ENCODE measurements at regions not wholly inside any gene's neighbourhood (a gene's known extent, or its start where the extent isn't known, plus 50 kb on each side); places are given as distances from the start of the nearest gene placed in this dataset.
A peak's percentile ranks its signal among the peaks of the same experiment; 100 is the strongest.

DNA sequence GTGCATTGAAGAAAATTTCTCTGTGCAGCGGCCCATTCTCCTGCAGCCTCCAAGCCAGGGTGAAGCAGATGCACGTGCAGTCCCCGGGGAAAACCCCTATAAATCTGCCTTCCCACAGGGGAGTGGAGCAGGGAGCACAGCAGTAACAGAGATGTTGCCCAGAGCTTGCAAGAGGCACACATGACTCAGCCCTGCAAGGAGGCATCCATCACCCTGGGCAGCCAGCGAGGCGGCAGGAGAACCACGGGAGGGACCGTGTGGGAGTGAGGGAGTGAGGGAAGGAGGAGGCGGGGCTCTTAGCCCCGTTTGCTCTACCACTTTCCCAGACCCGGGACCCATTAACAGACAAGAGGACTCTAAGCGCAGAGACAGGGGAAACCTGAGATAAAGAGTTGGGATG lies 96.2 kb upstream of the ARAP3 start:
- peak; percentile 85 for DNase-seq (ENCODE audit: low spot score)

DNA sequence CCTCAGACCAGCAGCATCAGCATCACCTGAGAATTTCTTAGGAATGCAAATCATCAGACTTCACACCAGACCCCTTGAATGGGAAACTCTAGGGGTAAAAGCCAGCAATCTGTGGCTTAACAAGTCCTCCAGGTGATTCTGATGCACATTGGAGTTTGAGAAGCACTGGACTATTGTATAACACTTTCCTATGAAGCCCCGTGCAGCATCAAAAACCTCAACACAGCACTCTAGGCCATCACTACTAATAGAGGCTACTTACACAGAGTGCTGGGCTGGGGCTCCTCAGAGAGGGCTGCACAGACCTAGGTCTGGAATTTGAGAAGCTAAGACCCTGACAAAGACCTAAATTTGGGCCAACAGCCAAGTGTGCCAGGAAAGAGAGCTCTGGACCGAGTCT lies 95.7 kb upstream of the ARAP3 start:
- DNase-seq (ENCODE audit: low spot score), result no peak

DNA sequence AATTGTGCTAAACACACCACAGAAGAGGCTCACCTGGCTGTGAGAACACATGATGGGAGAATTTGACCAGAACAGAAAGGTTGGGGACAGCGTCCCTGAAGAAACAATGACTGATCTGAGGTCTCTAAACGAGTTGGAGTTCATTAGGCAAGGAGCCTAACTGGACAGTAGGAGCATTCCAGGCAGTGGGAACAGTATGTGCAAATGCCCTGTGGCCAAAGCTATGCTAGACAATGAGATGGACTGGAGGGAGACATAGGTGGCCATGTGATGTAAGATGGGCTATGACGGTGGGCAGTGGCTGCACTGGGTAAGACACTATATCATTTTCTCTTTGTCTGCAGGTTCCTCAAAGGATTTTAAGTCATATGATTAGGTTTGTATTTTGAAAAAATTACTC lies 95.1 kb upstream of the ARAP3 start:
- DNase-seq (ENCODE audit: low spot score), result no peak

DNA sequence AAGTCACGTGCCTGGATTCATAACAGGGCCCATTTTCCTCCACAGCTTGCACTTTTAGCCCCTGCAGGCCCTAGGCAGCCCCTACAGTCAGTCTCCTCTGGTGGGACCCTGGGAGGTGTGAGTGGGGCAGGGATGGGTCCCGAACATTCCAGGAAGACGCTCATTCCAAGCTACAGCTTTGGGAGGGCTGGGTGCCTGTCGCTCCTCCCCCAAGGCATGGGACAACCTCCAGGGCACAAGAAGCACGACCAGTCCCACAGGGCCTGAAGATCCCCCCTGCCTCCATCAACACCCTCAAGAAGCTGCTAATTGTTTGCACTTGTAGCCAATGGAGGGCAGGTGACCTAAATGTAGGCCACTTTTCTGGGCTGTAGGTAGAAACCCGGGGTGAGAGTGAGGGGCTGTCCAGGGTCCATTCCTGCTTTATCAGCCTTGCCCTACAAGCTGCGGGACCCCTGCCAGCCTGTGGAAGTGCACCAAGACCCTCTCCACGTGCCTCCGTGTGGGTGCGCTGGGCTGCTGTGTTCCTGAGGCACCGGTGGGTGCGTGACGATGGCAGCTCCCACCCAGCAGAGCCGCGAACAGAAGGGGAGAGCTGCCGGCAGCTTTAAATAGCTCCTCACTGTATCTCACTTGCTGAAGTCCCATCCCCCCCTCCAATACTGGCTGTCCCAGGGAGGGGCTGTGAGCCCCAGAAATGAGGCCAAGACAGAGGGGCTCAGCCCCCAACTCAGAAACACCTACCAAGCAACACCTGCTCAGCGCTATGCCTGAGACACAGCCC lies 91.9 kb upstream of the ARAP3 start:
- no peak for DNase-seq (ENCODE audit: low spot score)

DNA sequence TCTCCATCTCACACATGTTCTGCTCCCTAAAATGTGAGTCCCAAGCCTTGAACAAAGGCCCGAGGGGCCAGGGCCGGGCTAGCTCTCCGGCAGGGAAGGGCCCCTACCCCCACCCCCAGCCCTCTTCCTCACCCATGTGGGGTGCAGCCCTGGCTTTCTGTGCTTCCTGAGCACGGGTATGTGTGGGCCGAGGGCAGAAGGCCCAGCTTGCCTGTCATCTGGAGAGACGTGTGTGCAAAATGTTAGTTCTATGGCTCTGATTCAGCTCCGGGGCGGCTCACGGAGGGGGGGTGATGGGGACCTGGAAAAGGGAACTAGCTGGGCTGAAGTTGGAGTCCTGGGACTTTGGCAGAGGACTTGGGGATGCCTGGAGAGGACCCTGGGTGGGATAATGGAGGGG lies 90.3 kb upstream of the ARAP3 start:
- DNase-seq (ENCODE audit: low spot score), result peak; percentile 56

DNA sequence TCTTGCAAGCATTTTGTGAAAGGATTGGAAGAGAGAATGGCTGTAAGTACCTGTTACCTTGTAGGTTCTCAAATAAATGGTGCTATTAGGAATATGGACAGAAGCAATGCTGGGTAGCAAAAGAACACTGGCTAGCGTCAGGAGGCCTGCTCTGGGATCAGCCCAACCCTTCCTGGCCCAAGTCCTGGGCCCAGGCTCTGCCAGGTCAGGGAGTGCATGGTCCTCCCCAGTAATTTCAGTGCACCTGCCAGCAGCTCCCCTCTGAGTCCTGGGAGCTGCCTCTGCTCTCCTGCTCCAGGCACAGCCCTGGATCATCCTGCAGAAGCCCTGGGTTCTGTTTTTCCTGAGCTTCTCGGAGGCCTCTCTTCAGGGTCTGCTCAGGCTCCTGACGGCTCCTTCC lies 89.5 kb upstream of the ARAP3 start:
- DNase-seq (ENCODE audit: low spot score), result no peak

DNA sequence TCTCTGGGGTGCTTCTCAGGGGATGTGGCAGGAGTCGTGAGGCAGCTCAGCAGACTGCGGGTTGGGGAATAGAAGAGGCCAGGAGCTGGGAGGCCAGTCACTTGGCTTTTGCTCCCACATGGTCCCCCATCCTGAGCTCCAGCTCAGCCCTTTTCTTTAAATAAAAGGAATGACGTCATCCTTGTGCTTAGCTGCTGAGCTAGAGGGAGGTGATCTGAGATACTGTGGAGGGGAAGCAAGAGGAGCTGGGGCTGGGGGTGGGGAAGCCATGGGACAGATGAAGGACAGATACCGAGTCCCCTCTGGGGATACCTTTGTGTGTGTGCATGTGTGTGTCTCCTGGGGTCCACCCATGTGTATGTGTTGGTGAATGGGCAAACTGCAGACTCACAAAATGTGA lies 89.0 kb upstream of the ARAP3 start:
- DNase-seq (ENCODE audit: low spot score), result peak; percentile 56

DNA sequence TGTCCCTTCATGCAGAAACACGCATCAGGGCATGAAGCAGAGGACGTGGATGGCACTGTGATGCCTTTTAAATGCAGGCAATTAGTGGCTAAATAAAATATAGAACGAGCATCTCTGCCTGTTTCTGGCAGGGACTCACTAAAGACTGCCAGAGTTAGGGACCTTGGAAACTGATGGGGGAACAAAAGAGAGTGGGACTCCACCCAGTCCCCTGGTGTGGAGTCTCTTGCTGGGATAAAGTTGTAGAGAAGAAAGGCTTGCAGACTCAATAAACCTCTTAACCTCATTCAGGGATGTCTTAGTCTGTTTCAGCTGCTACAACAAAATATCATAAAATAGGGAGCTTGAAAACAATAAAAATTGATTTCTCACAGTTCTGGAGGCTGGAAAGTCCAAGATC lies 87.6 kb upstream of the ARAP3 start:
- DNase-seq (ENCODE audit: low spot score), result no peak

DNA sequence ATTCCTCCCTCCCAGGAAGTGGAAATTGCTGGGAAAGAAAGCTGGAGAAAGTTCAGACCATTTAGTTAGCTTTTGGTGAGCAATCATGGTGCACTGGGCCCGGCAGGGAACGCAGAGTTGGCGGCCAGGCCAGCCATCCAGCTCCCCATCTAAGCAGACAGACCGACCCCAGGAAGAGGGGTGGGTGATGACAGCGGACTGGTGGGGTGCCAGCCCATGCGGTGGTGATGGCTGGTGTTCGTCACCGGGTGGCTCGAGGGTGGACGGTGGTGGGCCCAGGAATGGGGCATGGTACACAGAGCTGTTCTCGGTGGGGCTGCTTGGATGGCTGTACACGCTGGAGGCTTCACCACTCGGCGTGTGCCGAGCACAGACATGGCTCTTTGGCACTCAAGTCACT lies 85.6 kb upstream of the ARAP3 start:
- no peak for DNase-seq (ENCODE audit: low spot score)

DNA sequence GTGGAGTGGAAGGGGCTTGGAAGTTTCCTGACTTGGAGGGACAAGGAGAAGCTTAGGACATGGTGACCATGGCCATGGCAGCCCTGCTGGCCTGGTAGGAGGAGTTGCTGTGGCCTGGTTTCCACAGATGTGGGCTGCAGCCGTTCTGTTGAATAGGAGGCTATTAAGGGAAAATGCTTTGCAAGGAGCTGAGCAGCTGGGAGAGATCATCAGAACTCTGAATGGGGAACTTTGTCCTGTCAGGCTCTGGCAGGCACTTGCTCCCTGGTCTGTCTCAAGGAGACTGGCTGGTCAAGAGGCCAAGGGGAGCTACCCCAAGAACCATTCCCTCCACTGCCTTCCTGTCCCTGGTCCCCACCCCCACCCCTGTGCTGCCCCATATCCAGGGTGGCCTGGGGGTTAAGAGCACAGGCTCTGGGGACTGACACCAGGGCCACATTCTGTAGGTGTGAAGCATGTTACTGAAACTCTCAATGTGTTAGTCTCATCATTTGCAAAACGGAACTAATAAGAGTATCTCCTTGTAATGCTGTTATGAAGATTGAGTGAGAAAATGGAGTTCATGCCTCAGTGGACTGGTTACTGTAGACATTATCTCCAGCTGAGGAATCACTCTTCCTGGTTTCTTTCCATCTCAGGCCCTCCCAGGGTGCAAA lies 84.0 kb upstream of the ARAP3 start:
- no peak for DNase-seq (ENCODE audit: low spot score)

DNA sequence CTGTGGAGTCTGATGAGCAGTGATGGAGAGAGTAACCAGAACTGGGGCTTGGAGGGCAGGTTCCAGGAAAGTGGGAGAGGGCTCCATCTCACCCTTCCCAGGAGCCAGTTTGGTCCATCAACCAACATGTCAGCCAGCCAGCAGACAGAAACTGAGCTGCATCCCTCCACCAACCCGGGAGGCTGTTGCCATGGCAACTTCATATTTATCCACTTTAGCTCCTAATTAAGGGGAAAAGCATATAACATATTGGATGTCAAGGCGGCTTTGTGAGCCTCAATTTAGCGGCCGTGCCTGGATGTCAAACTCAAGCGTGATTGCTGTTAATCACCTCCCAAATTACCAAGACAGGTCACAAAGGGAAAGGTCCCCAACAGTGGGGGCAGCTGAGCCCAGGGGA lies 81.5 kb upstream of the ARAP3 start:
- DNase-seq (ENCODE audit: low spot score), result no peak

DNA sequence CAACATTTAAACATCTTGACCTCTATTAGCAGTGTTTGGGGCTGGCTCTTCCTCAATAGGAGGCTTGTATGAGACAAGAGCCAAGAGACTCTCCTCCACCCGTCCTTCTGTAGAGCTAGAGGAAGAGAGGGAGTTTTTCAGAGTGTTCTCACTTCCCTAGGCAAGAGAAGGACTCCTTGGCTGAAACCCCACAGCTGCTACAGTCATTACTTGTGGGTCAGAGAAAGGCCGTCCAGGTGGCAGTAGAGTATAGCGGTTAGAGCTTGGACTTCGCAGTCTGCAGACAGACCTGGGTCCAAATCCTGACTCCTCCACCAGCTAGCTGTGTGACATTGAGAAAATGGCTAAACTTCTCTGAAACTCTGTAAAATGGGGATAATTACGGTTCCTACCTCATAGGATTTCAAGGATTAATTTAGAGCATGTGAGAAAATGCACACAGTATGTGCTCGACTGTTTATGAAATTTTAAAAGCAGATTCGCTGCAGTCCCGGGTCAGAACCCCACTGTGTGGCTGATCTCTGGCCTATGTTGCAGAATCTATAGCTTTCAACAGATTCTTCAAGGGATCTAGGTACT lies 80.8 kb upstream of the ARAP3 start:
- no peak for DNase-seq (ENCODE audit: low spot score)

DNA sequence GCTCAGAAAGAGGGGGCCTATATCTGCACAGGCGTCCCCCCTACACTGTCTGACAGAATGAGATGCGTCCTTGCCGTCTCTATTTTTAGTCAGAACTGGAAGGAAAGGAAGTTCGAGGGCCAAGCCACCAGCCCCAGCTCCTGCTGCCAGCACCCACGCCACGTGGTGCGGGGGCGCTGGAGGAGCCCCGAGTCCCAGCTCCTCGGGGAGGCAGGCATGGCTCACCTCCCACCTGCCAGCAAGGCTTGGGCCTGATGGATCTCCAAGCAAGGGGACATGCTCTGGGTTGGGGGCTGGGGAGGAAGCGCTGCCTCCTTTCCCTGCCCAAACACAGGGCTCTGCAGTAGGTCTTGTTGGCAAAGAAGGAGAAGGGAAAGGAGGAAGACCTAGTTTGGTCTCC lies 80.3 kb upstream of the ARAP3 start:
- DNase-seq (ENCODE audit: low spot score), result no peak

DNA sequence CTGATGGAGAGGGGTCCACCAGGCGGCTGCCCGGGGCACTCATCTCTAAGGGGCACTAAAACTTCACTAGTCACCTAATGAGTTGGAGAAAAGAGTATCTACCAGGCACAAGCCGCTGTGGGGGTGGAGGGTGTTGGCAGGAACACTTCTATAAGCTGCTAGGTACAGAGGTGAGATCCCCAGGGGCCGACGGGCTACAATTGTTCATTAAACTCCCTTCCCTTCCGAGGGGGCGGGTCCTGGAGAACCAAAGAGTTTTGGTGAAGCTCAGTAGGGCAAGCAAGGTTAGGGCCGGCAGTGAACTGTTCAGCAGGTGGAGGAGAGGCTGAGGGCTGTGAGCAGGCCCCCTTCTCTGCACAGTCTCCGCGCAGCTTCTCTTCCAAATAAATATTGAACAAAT lies 78.7 kb upstream of the ARAP3 start:
- no peak for DNase-seq (ENCODE audit: low spot score)

DNA sequence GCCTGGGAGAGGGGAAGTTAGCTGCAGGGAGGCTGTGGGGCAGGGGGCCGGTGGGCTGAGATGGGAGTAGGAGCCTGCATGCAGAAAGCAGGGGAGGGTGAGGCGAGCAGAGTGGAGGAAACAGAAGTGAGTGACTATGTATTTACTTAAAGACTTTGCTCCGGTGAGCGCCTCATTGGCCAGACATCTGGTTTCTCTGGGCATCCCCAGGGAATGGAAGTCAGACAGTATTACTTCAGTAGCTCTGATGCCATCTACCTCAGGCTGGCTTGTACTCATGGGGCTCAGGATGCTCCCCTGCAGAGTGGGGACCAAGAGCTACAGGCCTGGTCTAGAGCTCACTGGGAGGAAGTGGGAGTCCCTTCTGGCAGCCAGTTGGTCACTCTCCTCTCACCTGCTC lies 78.2 kb upstream of the ARAP3 start:
- DNase-seq (ENCODE audit: low spot score), result no peak

DNA sequence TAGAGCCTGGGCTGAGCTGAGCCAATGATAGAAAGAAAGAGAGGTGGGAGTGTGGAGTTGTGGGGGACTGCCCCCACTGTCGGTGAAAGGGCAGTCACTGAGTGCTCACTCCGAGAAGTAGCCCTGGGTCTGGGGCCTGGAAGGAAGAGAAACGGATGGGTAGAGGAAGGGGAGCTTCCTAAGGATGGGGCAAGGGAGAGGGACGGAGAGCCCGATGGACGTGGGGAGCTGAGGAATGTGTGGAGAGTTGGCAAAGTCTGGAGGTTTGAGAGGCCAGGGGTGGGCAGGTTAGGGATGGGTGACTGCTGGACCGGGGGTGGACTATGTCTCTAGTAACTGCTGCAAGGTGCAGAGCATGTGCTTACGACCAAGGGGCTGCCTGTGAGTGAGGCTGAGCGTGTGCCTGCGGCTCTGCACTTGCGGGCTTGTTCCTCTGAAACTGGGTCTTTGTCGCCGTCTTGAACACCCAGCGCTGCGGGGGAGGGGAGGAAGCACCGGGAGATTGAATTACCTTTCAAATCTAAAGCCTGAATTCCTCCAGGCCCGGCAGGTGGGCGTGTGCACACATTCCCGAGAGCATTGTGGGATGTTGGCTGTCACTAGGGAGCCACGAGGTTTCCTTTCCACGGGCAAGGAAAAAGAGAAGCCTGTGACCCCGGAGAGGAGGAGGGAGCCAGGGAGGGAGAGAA lies 76.4 kb upstream of the ARAP3 start:
- DNase-seq (ENCODE audit: low spot score), result no peak

DNA sequence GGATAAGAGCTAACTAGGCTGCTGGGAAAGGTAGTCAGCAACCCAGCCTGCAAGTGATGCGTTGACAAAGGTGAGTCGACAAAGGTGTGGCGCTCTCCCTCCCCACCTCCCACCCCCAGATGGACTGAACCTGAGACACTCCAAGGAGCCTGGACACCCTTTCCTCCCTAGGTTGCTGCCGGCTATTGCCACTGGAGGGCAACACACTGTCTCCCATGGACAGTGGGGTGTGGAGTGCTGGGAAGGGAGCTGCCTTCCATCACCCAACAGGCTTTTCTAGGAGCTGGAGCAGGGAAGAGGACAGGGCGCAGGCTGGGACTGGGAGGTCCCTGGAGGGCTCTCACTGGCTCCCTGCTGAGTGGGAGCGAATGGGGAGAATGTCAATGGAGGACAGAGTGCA lies 75.4 kb upstream of the ARAP3 start:
- peak; percentile 94 for DNase-seq (ENCODE audit: low spot score)

DNA sequence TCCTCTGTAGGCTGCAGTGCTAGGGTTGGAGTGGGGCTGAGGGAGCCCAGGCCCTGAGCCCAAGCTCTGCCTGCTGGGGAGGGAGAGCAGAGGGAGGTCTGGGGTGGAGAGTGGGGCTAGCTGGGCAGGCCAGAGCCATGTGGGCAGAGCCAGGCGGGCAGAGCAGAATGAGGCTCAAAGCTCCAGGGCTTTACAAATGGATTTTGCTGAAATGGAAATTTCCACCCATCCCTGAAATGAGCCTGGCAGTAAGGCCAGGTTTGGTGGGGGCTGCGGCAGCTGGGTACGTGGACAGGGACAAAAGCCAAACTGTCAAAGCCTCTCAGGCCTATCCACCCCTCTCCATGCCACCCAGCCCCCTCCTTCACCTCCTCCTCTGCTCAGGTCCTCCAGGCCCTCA lies 74.2 kb upstream of the ARAP3 start:
- DNase-seq (ENCODE audit: low spot score), result no peak

DNA sequence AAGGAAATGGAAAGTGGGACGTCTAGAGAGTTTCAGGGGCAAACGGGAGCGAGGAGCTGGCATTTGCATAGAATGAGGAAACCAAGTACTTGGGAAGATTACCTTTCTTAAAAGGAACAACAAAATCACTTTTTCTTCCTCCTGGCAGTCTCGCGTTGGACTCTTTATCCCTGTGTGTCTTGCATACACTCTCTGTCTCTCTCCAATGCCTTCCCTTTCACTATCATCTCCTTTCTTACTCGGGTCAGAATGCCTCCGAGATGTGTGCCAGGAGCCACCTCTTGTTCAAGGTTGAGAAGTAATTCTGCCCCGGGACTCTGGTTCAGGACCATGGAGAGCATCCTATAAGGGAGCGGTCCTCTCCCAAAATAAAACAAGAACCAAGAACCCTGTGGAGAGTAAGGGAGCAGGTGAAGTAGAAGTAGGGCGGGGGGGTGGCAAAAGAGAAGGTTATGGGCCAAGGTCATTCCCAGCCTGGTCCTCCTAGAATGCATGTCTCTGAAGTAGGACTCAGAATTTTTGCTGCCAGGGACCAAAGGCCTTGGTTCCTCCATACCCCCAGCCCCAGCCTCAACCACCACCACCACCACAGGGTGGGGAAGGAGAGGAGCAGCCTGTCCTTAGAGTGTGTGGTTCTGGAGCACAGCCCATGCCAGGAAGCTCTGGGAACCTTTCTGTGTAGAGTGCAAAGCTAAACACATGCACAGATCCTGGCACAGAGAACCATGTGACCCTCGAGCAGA lies 72.1 kb upstream of the ARAP3 start:
- DNase-seq (ENCODE audit: low spot score), result peak; percentile 50

DNA sequence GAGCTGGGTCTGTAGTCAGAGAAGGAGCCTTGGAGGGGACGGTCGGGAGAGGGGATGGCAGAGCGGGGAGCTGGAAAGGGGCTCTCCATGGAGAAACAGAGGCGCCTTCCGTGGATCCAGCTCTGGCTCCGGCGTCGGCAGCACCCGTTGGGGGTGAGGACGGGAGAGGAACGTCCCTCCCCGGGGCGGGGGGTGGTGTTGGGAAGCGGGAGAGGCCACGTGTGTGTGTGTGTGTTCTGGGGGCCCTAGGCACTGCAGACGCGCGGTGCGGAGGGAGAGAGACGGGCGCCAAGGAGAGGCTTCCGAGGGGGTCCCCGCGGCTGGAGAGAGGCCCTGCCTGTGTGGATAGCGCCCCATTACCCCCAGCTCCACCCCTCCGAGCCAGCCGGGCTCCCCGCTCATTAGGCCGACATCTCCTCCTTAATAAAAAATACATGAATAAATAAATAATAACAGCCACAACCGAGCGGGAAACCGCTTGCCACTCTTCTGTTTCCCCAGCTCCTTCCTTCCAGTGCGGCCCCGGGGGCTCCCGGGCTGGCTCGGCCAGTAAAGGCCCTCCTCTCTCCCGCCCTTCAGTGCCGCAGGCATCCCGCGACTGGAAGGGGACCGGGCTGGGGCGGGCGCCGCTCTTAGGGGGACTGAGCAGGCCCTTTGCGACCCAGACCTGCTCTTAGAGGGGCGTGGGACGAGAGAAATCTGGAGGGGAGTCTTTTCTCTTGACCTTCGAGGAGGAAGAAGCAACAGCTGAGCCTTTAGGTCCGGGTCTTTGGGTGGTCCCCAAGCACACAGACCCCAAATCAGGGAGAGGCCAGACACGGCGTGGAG lies 71.3 kb upstream of the ARAP3 start:
- DNase-seq (ENCODE audit: low spot score), result no peak

All from hepatic stellate cell (primary cell).